GM12864 (cell line): ENCODE measurements at regions not wholly inside any gene's neighbourhood (a gene's known extent, or its start where the extent isn't known, plus 50 kb on each side); places are given as distances from the start of the nearest gene placed in this dataset.

ENCODE experiments used
- DNase-seq: peaks from one replicate; pipeline ENCODE4 v3.0.0-alpha.2; 2011; ENCODE audit warnings: low read depth
- H3K4me3 ChIP-seq: 2 replicates; pipeline ENCODE4 v1.5.1; 2011; ENCODE audit warnings: mild to moderate bottlenecking, low read depth, low read length, control low read depth
- CTCF ChIP-seq: IDR thresholded peaks from 2 replicates; pipeline ENCODE4 v1.5.1; 2011; ENCODE audit warnings: low read depth, mild to moderate bottlenecking, moderate library complexity, low read length, control low read depth, inconsistent platforms; ENCODE audit errors: missing control alignments

- no peak for TF ChIP-seq CTCF
Observed at GRCh38 chr2:122982936-122983335, 1042.2 kb upstream of the CNTNAP5 start.

GRCh38 chr2:122988395-122989221 lies 1036.5 kb upstream of the CNTNAP5 start:
- TF ChIP-seq CTCF: no peak
- no peak for DNase-seq
- no peak overlapping the region for H3K4me3 ChIP-seq

More at GRCh38 chr2:122982936-122983335, 1042.2 kb upstream of the CNTNAP5 start:
- no peak overlapping the region for H3K4me3 ChIP-seq
- DNase-seq: no peak

GRCh38 chr2:122993592-122993991 lies 1031.5 kb upstream of the CNTNAP5 start:
- DNase-seq: no peak
- no peak for TF ChIP-seq CTCF

GRCh38 chr2:122999258-122999657 lies 1025.8 kb upstream of the CNTNAP5 start:
- DNase-seq: no peak
- H3K4me3 ChIP-seq: no peak overlapping the region
- TF ChIP-seq CTCF: no peak

More at GRCh38 chr2:122993592-122993991, 1031.5 kb upstream of the CNTNAP5 start:
- H3K4me3 ChIP-seq: no peak overlapping the region

- no peak for DNase-seq
- no peak for TF ChIP-seq CTCF
- H3K4me3 ChIP-seq: no peak overlapping the region
Observed at GRCh38 chr2:122999821-123000220, 1025.3 kb upstream of the CNTNAP5 start.

GRCh38 chr2:123002660-123003248 lies 1022.3 kb upstream of the CNTNAP5 start:
- DNase-seq: no peak

More at GRCh38 chr2:123002660-123003248, 1022.3 kb upstream of the CNTNAP5 start:
- TF ChIP-seq CTCF: no peak
- no peak overlapping the region for H3K4me3 ChIP-seq
